ENCODE measurements at regions not wholly inside any gene's neighbourhood (a gene's known extent, or its start where the extent isn't known, plus 50 kb on each side); places are given as distances from the start of the nearest gene placed in this dataset.

DNA sequence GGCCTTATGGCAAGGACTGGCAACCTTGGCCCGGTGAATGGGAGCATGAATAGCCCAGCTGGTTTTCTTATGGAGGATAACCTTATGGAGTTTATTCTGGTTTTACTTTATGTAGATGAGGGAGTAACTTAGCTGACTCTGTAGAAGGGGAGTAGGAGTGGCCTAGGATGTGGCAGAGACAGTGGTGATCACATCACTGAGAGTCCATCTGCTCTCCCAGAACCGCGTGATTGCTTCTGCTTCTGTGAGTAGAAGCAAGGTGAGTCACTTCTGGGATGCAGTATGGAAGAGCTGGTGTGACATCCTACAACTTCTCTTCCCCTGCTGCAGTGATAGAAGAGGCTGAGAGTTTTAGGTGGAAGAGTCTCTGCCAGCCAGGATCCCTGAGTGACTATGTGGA is 129.2 kb downstream of the RPS24 start:
- no peak for TF ChIP-seq CTCF (IDR thresholded peaks at IDR 0.05; ENCODE audit: low read depth, low read length)
- no peak overlapping the region for H3K4me3 ChIP-seq (ENCODE audit: low read depth, low read length)

DNA sequence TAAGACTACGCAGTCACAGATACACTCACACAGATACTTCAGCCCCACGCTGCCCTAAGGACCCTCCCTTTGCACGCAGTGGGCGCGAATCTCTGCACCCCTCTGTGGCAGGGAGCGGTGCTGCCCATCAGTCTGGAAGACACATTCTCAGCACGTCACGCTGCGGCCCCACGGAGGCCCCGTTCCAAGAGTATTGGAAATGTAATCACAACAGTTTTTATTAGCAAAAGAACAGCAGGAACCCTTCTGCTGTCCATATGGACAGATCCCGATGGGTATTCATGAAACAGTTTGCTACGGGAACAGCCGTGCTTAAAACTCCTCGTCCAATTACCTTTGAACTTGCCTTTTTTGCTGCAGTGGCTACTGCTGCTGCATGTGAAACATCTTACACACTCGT is 131.0 kb downstream of the RPS24 start:
- TF ChIP-seq CTCF (IDR thresholded peaks at IDR 0.05; ENCODE audit: low read depth, low read length): no peak
- no peak overlapping the region for H3K4me3 ChIP-seq (ENCODE audit: low read depth, low read length)

DNA sequence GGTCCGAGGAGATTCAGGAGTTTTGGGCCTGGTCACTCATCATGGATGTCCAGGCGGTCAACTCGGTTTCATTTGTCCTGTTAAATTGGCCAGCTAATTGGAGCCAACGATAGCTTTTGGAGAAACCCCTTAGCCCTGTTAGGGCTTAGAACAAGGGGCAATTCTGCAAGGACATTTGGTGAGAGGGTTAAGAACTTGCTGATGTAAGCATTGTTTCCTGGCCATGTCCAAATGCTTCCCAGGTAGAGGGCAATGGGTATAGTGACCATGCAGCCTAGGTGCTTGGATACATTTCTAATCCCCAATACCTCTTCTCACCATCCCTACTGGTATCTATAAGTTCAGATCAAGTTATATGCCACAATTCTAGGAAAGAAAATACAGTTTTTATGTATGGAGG is 131.5 kb downstream of the RPS24 start:
- TF ChIP-seq CTCF (IDR thresholded peaks at IDR 0.05; ENCODE audit: low read depth, low read length): no peak
- no peak overlapping the region for H3K4me3 ChIP-seq (ENCODE audit: low read depth, low read length)

DNA sequence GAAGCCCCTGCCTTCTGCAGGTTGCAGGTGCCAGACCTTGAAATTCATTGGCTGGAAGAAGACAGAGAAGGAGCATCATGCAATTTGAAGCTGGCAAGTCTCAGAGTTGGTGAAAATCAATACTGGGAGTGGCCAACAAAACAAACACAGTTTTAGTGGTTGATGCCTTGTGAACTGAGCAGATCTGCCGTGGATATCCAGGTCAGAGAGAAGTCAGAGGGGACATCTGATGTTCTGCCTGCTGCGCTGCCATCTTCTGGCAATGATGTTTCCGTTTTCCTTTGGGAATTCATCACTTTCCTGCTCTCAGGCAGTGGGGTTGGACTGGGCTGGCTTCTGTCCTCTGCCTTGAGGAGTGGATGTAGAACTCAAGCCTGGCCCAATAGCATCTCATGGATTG is 132.0 kb downstream of the RPS24 start:
- no peak for TF ChIP-seq CTCF (IDR thresholded peaks at IDR 0.05; ENCODE audit: low read depth, low read length)
- no peak overlapping the region for H3K4me3 ChIP-seq (ENCODE audit: low read depth, low read length)

- H3K4me3 ChIP-seq (ENCODE audit: low read depth, low read length): no peak overlapping the region
- TF ChIP-seq CTCF (IDR thresholded peaks at IDR 0.05; ENCODE audit: low read depth, low read length): no peak
Measured at GRCh38 chr10:78166261-78166660, 132.6 kb downstream of the RPS24 start.

GRCh38 chr10:78169214-78169613 is 135.6 kb downstream of the RPS24 start:
- TF ChIP-seq CTCF (IDR thresholded peaks at IDR 0.05; ENCODE audit: low read depth, low read length): no peak
- no peak overlapping the region for H3K4me3 ChIP-seq (ENCODE audit: low read depth, low read length)

- H3K4me3 ChIP-seq (ENCODE audit: low read depth, low read length): no peak overlapping the region
- no peak for TF ChIP-seq CTCF (IDR thresholded peaks at IDR 0.05; ENCODE audit: low read depth, low read length)
Measured at GRCh38 chr10:78170026-78170475, 136.4 kb downstream of the RPS24 start.
